IMR-90 (cell line): ENCODE measurements at regions not wholly inside any gene's neighbourhood (a gene's known extent, or its start where the extent isn't known, plus 50 kb on each side); places are given as distances from the start of the nearest gene placed in this dataset.
"Not testable (repeated sequence)": the region's sequence is repeated elsewhere in the genome, so short reads cannot be mapped to it uniquely, and the experiment has no call there.

Source experiments
- ATAC-seq: fragments of 200-7000 bp; cut with Tn5 transposase; 2 replicates; pipeline ENCODE4 v1.9.1; 2020; ENCODE audit warnings: low read depth, mild to moderate bottlenecking, moderate library complexity
- BruUV-seq: library from RNA; stranded (reverse); fragments of 400-500 nt; replicated peaks from 2 replicates; lab custom pipeline; 2021; lab: Mats Ljungman, UMichigan
- CTCF ChIA-PET: fragments of 300-600 bp; formaldehyde crosslinking; extraction: SDS; loops from one replicate; lab custom pipeline; 2021; ENCODE audit warnings: antibody characterized with exemption; lab: Yijun Ruan, JAX
- POLR2A ChIA-PET: fragments of 300-600 bp; sonication (Branson Sonifier 250); formaldehyde crosslinking; loops from one replicate; lab custom pipeline; 2022; ENCODE audit warnings: antibody characterized with exemption; ENCODE audit not compliant: unreplicated experiment; lab: Charles Lee
- DNase-seq: peaks from one replicate; pipeline ENCODE4 v3.0.0; 2013
- H2AFZ ChIP-seq: replicated peaks from 2 replicates; pipeline ENCODE3; 2013; ENCODE audit warnings: low read length, mild to moderate bottlenecking; ENCODE audit not compliant: poor library complexity
- H2AK5ac ChIP-seq: 2 replicates; pipeline ENCODE4 v1.6.1; 2013; ENCODE audit warnings: low read depth, low read length, inconsistent platforms
- H2AK9ac ChIP-seq: replicated peaks from 2 replicates; pipeline ENCODE3; 2013; ENCODE audit warnings: mild to moderate bottlenecking, low read depth, low read length, moderate library complexity; ENCODE audit not compliant: poor library complexity
- H2BK120ac ChIP-seq: 2 replicates; pipeline ENCODE4 v1.6.1; 2013; ENCODE audit warnings: low read depth, low read length, inconsistent platforms
- H2BK15ac ChIP-seq: 3 replicates; pipeline ENCODE4 v1.6.1; 2013; ENCODE audit warnings: low read depth, low read length, inconsistent platforms
- H2BK20ac ChIP-seq: 2 replicates; pipeline ENCODE4 v1.6.1; 2013; ENCODE audit warnings: low read depth, mild to moderate bottlenecking, inconsistent platforms, low read length, moderate library complexity
- H2BK5ac ChIP-seq: 2 replicates; pipeline ENCODE4 v1.6.1; 2013; ENCODE audit warnings: mild to moderate bottlenecking, low read depth, low read length, inconsistent platforms; ENCODE audit not compliant: poor library complexity, severe bottlenecking
- H3K14ac ChIP-seq: replicated peaks from 2 replicates; pipeline ENCODE4 v1.6.1; 2013; ENCODE audit warnings: low read depth, low read length, inconsistent platforms
- H3K18ac ChIP-seq: 2 replicates; pipeline ENCODE4 v1.6.1; 2013; ENCODE audit warnings: low read depth, low read length, control low read depth
- H3K23ac ChIP-seq: 2 replicates; pipeline ENCODE4 v1.6.1; 2013; ENCODE audit warnings: low read depth, low read length, inconsistent platforms
- H3K27ac ChIP-seq: 2 replicates; pipeline ENCODE4 v1.5.1; 2013; ENCODE audit warnings: mild to moderate bottlenecking, control low read depth, low read length; ENCODE audit not compliant: insufficient read depth
- H3K27me3 ChIP-seq: 2 replicates; pipeline ENCODE4 v1.6.1; 2013; ENCODE audit warnings: low read length; ENCODE audit not compliant: control insufficient read depth, insufficient read depth
- H3K36me3 ChIP-seq: 2 replicates; pipeline ENCODE4 v1.6.1; 2013; ENCODE audit warnings: low read length, mixed read lengths; ENCODE audit not compliant: control insufficient read depth, insufficient read depth
- H3K4ac ChIP-seq: 2 replicates; pipeline ENCODE4 v1.6.1; 2013; ENCODE audit warnings: low read depth, low read length, inconsistent platforms
- H3K4me1 ChIP-seq: 2 replicates; pipeline ENCODE4 v1.6.1; 2013; ENCODE audit warnings: low read length, mixed read lengths; ENCODE audit not compliant: control insufficient read depth, insufficient read depth
- H3K4me2 ChIP-seq: 2 replicates; pipeline ENCODE4 v1.6.1; 2013; ENCODE audit warnings: low read depth, mild to moderate bottlenecking, control low read depth, low read length, moderate library complexity
- H3K4me3 ChIP-seq: 2 replicates; pipeline ENCODE4 v1.5.1; 2013; ENCODE audit warnings: low read depth, mild to moderate bottlenecking, control low read depth, low read length, moderate library complexity; ENCODE audit not compliant: insufficient read depth
- H3K56ac ChIP-seq: 2 replicates; pipeline ENCODE4 v1.6.1; 2013; ENCODE audit warnings: low read length, inconsistent platforms; ENCODE audit not compliant: insufficient read depth; ENCODE audit errors: extremely low read depth
- H3K79me1 ChIP-seq, 2 experiments: 2 replicates each; pipeline ENCODE4 v1.6.1; 2013; ENCODE audit warnings: low read length in 2 of 2, inconsistent platforms in 1 of 2, low read depth in 1 of 2
- H3K9ac ChIP-seq: 2 replicates; pipeline ENCODE4 v1.6.1; 2013; ENCODE audit warnings: low read depth, low read length, control low read depth
- H3K9me1 ChIP-seq: 2 replicates; pipeline ENCODE4 v1.6.1; 2013; ENCODE audit warnings: low read length, inconsistent platforms; ENCODE audit not compliant: insufficient read depth
- H3K9me3 ChIP-seq: 2 replicates; pipeline ENCODE4 v1.6.1; 2013; ENCODE audit warnings: low read length; ENCODE audit not compliant: control insufficient read depth, insufficient read depth
- H4K20me1 ChIP-seq: 2 replicates; pipeline ENCODE4 v1.6.1; 2013; ENCODE audit warnings: low read length, inconsistent platforms; ENCODE audit not compliant: insufficient read depth
- H4K5ac ChIP-seq: 2 replicates; pipeline ENCODE4 v1.6.1; 2013; ENCODE audit warnings: mild to moderate bottlenecking, low read depth, low read length, control low read depth
- H4K8ac ChIP-seq, 2 experiments: 2 replicates each; pipeline ENCODE4 v1.6.1; 2013; ENCODE audit warnings: low read depth in 2 of 2, low read length in 2 of 2, control low read depth in 1 of 2, inconsistent platforms in 1 of 2
- H4K91ac ChIP-seq: 2 replicates; pipeline ENCODE4 v1.6.1; 2013; ENCODE audit warnings: low read depth, low read length, inconsistent platforms; ENCODE audit not compliant: insufficient read depth
- WGBS, 2 experiments: methylation state at CpG; one replicate each; pipeline versions ENCODE4 v1.1.5 to v1.1.7; 2013; ENCODE audit warnings: missing lambda C conversion rate in 2 of 2; ENCODE audit not compliant: insufficient read length in 1 of 2; ENCODE audit errors: extremely low coverage in 2 of 2; 5-methylcytosine and 5-hydroxymethylcytosine counted together
- dilution Hi-C: fragments of 300-500 bp; cut with HindIII; formaldehyde crosslinking; loops from one replicate; pipeline ENCODE4 v1.14.3; 2018; ENCODE audit warnings: low sequenced_read_pairs; ENCODE audit not compliant: unreplicated experiment
- in situ Hi-C: fragments of 300-500 bp; cut with MboI; formaldehyde crosslinking; loops from 3 replicates; pipeline ENCODE4 v1.14.3; 2019; ENCODE audit warnings: low sequenced_read_pairs, inconsistent platforms, mixed read lengths
- intact Hi-C: fragments of 100-400 bp; cut with micrococcal nuclease; formaldehyde crosslinking; loops from 2 replicates; pipeline ENCODE4 v1.10.0; 2022

- H3K36me3 ChIP-seq, H3K9me1 ChIP-seq, H4K8ac ChIP-seq, H2BK120ac ChIP-seq, H3K14ac ChIP-seq, POLR2A ChIA-PET, BruUV-seq, H3K4me2 ChIP-seq, DNase-seq, CTCF ChIA-PET, H3K4ac ChIP-seq, H3K18ac ChIP-seq, H3K79me1 ChIP-seq, ATAC-seq, H3K4me1 ChIP-seq, H3K23ac ChIP-seq, H2BK5ac ChIP-seq, H4K5ac ChIP-seq, H4K20me1 ChIP-seq, H3K9ac ChIP-seq, H2AK5ac ChIP-seq, H2AFZ ChIP-seq, H3K56ac ChIP-seq, H2AK9ac ChIP-seq, H2BK15ac ChIP-seq, dilution Hi-C loops, H4K91ac ChIP-seq, H3K9me3 ChIP-seq, H3K4me3 ChIP-seq, intact Hi-C loops, H2BK20ac ChIP-seq, H3K27ac ChIP-seq, H3K27me3 ChIP-seq, in situ Hi-C loops: not testable (repeated sequence)
- WGBS, 2 experiments: 61% methylated on average over 5 of the region's 21 CpGs; no CpG with 5 or more reads in 1 of the 2 experiments
These were observed 1403.1 kb downstream of the REEP3 start for GRCh38 chr10:64924306-64924705.
